GM21825 (cell line): ENCODE measurements at regions not wholly inside any gene's neighbourhood (a gene's known extent, or its start where the extent isn't known, plus 50 kb on each side); places are given as distances from the start of the nearest gene placed in this dataset.
"Not testable (repeated sequence)": the region's sequence is repeated elsewhere in the genome, so short reads cannot be mapped to it uniquely, and the experiment has no call there.

ENCODE experiments used
- ATAC-seq: cut with Tn5 transposase; IDR thresholded peaks from one replicate; pipeline ENCODE4 v1.9.1; 2021; ENCODE audit warnings: mild to moderate bottlenecking, moderate library complexity; ENCODE audit not compliant: unreplicated experiment

DNA sequence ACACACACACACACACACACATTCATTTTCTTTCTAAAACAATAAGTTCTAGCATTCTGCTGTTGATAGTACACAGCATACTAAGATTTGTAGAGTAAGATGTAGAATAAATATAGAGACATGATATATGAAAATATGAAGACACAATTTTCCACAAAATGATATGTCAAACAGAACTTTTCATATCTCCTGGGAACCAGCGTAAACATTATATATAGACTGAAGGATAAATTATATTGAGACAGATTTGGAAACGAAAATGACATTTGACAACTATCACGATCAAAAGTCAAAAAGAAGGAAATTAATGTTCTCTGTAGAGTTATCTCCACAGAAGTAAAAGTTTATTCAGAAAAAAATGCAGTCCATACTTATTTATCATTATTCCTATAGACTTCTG, 1605.7 kb upstream of the SLC10A2 start:
- no peak for ATAC-seq

DNA sequence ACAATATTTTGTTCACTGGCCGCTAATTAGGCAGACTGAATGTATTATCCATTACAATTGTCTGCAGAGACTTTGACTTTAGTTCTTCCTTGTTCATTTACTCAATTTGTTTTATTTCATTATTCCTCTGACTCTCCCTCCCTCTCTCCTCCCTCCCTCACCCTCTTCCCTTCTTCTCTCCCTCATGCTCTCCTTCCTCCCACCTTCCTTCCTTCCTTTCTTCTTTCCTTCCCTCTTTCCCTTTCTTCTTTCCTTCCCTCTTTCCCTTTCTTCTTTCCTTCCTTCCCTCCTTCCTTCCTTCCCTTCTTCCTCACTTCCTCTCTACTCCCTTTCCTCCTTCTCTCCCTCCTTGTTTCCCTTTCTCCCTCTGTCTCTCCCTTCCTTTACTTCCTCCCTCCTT, 1591.0 kb upstream of the SLC10A2 start:
- ATAC-seq, result no peak

DNA sequence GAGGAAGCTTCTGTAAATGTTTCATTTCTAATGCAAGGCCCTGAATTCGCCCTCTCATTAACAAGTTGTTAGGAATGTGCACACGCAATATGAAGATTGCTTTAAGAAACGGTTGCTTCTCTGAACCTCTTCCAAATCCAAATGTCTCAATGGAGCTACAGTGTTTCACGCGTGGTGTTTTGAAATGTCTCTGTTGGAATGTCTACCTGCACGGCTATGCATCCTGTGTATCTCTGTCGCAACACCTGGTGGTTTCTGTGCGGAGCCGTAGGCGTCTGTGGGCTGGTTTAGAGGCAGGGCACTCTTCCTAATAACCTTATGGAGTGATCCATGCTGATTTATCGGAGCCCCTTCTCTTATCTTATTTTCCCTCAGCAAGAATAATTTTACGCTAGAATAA, 1584.2 kb upstream of the SLC10A2 start:
- ATAC-seq, result no peak

DNA sequence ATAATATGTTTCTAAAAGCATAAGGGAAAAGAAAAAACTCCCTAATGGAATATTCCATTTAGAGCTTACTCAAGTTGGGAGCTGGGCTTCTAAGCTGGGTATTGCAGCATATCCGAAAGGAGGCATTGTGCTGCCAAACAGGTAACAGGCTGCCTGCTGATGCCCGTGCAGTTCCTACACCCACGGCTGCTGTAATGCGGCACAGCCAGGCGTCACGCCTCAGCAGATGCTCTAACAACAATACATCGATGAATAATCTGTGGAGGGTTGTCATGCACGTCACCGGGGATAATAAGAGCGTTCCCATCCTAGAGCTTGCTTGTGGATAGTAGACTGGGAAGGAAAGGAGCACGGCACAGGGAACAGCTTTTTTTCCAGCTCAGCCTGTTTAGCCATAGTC, 1582.1 kb upstream of the SLC10A2 start:
- ATAC-seq, result no peak

DNA sequence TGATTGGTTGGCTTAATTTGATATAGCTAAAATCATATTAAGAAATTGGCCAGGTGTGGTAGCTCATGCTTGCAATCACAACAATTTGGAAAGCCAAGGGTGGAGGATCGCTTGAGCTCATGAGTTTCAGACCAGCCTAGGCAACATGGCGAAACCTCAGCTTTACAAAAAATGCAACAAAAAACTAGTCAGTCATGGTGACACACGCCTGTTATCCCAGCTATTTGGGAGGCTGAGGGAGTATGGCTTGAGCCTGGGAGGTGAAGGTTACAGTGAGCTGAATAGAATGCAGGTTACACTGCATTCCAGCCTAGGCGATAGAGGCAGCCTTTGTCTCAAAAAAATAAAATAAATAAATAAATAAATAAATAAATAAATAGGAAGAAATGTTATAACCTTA, 1579.6 kb upstream of the SLC10A2 start:
- no peak for ATAC-seq

DNA sequence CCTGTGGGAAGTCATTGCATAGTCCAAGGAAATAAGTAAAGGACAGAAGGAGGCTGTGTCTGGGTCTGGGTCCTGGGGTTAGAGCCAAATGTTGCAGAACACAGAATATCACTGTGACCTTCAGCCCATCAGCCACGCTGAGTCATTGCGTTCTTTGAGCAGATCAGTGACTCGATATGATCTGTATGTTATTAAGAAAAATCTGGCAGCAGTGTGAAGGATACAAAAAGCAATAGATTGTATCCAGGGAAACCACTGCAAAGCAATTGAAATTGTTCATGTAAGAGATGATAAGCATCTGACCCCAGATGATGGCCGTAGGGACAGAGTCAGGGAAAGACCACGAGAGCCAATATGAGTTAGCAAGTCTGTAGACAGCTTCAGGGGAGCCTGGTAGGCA, 1575.1 kb upstream of the SLC10A2 start:
- ATAC-seq, result no peak

DNA sequence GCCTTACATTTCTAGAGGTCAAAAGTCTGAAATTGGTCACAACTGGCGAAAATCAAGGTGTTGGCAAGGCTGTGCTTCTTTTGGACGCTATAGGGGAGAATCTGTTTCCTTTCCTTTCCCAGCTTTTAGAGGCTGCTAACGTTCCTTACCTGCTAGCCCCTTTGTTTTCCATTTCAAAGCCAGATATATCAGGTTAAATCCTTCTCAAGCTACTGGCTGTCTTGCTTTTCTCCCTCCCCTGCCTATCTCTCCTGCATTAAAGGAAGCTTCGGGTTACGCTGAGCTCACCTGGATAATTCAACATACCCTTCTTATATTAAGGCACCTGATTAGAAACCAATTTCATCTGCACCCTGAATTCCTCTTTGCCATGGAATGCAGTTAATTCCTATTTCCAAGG, 1569.7 kb upstream of the SLC10A2 start:
- no peak for ATAC-seq

DNA sequence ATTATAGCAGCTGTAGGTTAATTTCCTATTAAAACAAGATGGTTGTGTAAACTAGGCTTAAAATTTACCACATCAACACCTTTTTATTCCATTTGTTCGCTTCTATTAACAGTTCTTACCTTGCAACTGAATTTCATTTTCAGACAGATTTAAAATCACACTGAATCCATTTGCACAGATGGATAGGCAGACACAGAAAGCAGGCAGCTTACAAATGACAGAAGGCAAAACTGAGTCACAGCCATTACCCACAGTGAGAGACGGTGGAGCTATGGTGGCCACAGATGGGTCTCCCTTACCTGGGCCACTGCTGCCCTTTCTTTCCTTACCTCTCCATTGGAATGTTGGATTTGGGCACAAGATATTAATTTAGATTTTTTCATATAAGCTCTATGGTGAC, 1567.8 kb upstream of the SLC10A2 start:
- ATAC-seq, result no peak

DNA sequence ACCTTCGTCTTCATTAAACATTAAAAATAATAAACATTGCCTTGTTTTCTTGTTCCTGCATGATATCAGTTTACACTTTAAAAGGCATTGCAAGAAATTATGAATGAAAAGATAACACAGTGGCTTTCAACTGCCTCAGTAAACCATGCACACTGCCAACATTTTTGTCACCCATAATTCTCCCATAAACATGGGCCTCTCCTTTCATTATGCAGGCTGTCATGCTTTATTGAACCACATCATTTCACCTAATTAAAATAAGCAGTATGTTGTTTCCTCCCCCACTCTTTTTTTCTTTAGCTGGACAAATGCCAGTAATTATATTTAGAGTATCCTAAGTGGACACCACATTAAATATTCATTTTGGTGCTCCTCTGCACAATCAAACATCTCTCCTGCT, 1566.5 kb upstream of the SLC10A2 start:
- no peak for ATAC-seq

DNA sequence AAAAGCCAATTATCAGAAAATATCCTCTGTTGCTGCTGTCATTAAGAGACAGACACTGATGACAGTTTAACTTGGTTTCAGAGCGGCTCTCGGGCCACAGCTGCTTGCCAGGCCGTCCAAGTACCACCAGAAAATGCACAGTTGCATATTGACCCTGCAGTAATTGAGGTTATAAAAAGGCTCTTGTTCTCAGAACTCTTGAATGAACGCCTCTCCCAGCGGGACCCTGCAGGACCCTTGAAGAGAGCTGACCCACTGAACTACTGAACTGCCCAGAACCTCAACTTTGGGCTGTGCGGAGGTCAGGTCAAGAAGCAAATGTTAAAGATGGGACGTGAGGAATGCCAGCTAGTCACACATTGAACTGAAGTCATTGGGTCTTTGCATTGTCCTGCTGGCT, 1559.0 kb upstream of the SLC10A2 start:
- no peak for ATAC-seq

DNA sequence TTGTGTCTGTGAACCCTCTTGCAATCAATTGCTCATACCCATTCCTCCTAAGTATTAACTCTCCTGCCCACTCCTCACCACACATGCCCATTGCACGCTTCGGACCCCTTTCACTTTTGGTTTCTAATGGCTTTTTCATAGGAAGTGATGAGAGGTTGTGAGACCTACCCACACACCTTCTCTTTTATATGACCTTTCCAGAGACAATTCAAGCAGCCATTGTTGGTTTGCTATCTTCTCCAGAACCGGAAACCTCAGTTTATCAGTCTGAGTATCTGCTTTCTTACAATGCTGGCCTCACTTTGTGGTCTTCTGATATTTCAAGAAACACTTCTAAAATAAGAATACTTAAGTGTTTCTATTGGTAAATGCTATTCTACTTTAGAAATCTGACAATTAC, 1550.8 kb upstream of the SLC10A2 start:
- no peak for ATAC-seq

DNA sequence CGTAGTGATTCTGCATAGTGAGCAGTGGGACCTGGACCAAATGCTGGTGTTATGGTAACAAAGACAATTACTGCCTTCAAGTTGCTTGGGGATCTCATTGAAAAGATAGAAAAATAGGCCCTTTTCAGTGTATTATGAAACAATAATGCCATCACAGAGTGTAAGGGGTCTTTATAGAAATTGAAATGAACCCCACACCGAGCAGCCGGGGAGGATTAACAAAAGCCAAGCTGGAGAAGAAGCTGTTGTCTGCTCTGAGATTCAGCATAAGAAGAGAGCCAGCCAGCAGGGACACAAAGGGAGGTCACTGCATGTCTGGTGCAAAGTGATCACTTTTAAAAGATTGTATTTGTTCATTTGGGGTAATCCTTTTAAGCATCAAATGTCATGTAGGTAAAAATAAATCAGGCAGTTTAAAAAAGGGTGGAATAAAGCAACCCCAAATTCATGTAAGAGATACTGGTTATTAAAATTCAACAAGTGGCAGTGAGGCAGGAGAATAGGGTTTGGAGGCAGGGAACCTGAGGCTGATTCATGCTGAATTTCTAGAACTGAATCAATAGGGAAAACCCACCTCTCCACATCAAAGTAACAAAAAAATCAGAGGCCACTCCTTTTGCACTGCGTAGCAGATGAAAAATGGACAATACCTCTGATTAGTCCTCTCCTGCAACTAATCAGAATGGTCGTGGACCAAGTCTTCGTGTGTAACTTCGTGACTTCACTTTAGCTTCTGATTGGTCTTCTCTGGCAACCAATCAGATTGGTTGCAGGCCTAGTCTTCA, 1548.3 kb upstream of the SLC10A2 start:
- ATAC-seq, result no peak

DNA sequence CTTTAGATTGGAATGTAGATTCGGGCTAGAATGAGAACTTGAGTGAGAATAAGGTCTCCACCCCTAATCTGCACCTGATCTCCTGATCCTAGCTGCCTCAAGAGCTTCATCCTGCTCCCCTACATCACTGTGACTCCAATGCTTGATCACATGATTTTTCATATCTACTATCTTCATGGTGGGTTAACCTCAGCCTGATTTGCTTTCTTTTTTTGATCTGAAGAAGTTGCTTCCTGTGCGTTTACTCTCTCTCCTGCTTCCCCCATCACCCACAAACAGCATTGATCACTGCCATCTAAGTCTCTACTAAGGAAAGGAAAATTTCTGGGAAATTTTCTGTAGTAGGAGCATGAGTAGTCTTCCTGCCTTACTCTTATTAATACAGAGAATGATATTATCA, 1542.1 kb upstream of the SLC10A2 start:
- ATAC-seq, result no peak

DNA sequence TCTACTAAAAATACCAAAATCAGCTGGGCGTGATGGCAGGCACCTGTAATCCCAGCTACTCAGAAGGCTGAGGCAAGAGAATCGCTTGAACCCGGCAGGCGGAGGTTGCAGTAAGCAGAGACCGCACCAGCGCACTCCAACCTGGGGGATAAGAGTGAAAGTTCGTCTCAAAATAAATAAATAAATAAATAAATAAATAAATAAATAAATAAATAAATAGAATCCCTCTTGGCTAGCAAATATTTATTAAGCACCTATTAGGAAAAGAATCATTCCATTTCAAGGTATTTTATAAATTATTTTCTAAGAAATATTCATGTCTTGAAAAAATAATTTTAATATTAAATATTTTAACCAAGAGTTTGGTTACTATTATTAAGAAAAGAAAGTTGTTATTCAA, 1539.2 kb upstream of the SLC10A2 start:
- ATAC-seq, result not testable (repeated sequence)

DNA sequence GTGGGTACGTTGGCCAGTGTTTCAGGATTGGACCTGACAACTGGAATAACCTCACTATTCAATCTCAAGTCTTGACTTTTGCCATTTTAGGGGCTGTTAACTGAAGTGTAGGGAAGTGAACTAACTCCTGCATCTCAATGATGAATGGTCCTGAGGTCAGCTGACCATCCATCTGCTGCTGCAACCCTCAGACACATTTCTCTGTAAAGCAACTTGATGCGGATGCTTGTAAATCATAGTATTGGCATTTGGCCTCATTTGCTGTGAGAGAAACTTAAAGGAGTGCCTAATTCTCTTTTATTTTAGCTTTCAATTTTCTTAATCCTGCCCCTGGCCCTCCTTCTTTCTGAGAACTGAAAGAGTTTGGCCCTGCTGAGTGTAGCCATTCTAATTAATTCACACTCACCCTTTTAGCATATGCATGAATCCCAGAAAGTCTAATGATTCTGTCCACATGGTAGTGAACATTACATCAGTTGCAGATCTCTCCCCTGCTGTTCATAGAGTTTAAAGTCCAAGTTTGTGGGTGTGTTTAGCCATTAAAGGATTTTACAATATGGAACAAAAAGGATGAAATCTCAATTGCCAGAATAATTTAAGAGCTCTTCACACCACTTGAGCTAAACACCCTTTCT, 1531.4 kb upstream of the SLC10A2 start:
- no peak for ATAC-seq

DNA sequence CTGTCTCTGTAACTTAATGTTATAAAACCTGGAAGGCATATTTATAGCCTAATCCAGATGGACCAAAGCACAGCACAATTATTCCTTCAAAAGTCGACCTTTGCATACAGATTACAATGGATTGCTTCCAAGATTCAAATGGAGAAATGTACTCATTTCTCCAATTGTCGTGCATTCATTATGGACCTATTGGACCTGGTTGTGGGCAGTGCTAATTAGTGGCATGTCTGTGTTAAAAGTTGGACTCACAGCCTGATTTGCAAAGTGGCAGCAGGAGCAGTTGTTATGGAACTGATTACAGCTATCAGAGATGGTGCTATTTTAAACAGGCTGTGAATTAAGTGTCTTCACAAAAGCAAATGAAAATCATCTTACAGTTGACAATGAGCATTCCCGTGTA, 1529.3 kb upstream of the SLC10A2 start:
- ATAC-seq, result no peak

DNA sequence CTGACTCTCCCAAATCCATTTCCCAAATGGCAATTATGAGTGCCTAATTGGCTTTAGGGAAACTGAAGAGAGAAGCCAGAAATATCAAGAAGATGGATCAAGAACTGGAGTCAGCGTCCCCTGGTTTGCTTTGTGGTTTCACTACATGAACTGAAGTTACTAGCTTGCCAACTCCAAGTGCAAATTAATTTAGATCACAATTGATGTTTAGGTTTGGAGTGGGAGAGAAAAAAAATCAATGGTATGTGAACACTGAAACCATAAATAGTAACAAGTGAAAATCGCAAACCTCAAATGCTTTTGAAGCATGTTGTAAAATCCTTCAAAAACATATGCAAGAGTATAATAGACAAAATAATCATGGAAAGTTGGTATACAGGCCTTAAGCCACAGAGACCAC, 1528.6 kb upstream of the SLC10A2 start:
- no peak for ATAC-seq

DNA sequence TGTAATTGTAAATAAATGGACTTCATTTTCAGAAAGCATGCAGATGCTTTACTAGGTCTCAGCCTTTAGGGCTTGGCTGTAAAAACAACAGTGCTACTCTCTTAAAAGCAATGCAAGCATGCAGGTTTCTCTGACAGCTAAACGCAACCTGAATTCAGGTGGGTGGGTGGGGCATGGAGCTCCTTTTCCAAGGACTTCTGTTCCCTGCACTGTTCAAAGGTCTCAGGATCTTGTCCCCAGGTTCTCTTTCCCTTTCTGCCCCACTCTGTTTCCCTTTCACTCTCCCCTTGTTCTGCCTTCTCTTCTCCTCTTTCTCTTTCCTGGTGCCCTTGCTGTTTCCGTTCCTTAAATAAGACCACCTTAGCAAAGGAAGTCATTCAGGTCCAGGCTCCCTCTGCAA, 1527.5 kb upstream of the SLC10A2 start:
- no peak for ATAC-seq

DNA sequence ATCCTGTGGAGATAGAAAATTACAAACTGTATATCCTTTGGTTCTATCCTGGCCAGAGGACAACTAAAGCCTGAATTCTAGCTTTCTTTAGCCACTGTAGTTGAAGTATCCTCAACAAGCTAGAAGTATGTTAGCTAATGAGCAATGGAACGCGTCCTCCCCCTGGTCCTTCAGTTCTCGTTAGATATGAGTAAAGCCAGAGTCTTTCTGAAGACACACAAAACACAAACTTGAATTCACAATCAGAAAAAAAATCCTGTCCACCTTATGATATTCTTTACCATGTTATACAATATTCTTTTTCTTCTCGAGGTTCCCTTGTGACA, 1527.0 kb upstream of the SLC10A2 start:
- ATAC-seq, result no peak

DNA sequence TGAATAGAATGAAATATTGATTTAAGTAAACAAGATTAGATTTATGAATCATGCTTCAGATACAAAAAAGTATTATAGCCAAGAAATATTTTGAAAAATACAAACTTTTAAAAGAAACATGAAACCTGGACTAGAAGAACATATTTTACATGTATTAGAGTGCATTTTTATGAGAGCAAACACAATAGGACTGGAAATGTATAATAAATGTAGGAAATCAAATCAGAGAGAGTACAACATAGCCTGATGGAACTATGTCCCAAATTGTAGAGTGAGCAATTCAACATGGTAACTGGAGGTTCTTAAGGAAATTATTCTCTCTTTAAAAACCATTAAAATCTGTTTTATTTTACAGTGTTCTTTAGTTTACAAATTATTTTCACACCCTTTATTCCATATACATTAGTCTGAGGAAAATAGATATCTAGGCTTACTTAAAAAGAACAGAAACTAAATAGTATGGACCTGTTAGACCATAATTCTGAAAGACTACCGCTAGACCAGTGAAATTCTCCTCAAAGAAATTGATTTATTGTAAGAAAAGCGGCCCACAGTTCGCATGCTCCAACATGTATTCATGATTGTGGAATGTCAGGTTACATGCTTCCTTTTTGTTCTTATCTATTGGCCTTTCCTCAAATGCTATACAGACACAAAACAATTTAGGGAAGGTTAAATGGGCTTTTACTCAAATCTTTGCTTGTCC, 1526.5 kb upstream of the SLC10A2 start:
- no peak for ATAC-seq

DNA sequence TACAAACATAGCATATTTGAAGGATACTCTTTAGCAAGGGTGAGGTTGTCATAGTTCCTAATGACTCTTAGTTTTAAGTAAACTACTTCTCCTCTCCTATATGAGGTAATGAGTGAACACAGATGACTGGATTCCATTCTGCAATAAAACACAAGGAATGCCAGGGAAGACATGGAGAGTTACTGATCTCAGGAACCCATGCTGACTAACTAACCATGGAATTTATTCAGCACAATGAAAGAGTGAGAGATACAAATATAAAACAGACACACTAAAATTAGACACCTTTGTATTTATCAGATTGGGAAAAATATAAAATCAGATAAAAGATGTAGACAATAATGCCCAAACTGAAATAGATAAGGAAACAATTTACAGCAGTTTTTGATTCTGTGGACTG, 1525.9 kb upstream of the SLC10A2 start:
- ATAC-seq, result no peak

DNA sequence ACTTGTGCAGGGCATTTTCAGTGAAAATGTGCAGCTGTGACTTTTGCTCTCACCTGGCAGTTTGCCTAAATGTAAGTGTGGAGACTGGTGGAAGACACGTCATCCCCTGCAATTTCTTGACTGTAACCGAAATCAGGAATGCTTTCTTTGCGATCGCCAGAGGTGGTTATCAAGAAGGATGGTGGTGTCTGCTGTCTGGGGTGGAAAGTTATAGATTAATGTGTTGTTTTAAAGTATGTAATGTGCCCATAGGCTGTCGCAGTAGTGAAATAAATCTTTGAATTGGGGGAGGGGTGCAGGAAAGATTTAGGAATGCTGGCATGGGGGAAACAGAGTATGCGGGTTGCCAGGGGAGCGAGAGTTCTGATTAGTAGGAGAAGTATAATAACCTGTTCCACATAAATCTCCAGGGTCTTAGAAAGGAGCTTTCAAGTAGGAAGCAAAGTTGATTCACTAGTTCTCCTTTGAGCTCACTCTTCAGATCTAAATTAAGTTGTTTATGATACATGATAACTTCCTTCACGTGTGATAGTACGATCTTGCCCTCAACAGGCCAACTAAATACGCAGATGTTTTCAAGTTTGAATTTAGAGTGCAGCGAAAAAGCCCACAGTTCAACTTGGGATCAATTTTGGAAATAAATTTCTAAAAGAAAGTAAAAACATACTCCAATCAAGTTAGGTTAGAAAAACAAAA, 1520.0 kb upstream of the SLC10A2 start:
- no peak for ATAC-seq
